Activated CD4-positive, alpha-beta T cell treated with anti-CD3 and anti-CD28 coated beads for 36 hours (primary cell): ENCODE measurements at regions not wholly inside any gene's neighbourhood (a gene's known extent, or its start where the extent isn't known, plus 50 kb on each side); places are given as distances from the start of the nearest gene placed in this dataset.
"Not testable (repeated sequence)": the region's sequence is repeated elsewhere in the genome, so short reads cannot be mapped to it uniquely, and the experiment has no call there.

ENCODE experiments used
- ATAC-seq: fragments of 200-7000 bp; cut with Tn5 transposase; one replicate; pipeline ENCODE4 v1.10.0; 2021; ENCODE audit warnings: mild to moderate bottlenecking, moderate library complexity
- CTCF ChIA-PET: fragments of 350-600 bp; sonication (Branson Sonifier 250); formaldehyde crosslinking; loops from one replicate; lab custom pipeline; 2021; ENCODE audit warnings: antibody characterized with exemption; lab: Charles Lee
- POLR2A ChIA-PET: fragments of 350-600 bp; sonication (Branson Sonifier 250); formaldehyde crosslinking; loops from one replicate; lab custom pipeline; 2021; ENCODE audit warnings: antibody characterized with exemption, inconsistent platforms; lab: Charles Lee
- DNase-seq: peaks from one replicate; pipeline ENCODE4 v3.0.0-alpha.2; 2020
- H3K27ac Mint-ChIP-seq: one replicate; pipeline ENCODE4 v1.8.0; 2021; ENCODE audit warnings: mixed read lengths
- H3K27me3 Mint-ChIP-seq: one replicate; pipeline ENCODE4 v1.8.0; 2021; ENCODE audit warnings: mixed read lengths
- H3K36me3 Mint-ChIP-seq: one replicate; pipeline ENCODE4 v1.8.0; 2021; ENCODE audit warnings: low read depth, mixed read lengths
- H3K4me1 Mint-ChIP-seq: one replicate; pipeline ENCODE4 v1.8.0; 2021; ENCODE audit warnings: mixed read lengths
- H3K4me3 Mint-ChIP-seq: one replicate; pipeline ENCODE4 v1.8.0; 2021; ENCODE audit warnings: mild to moderate bottlenecking, moderate library complexity, mixed read lengths
- H3K9me3 Mint-ChIP-seq: one replicate; pipeline ENCODE4 v1.8.0; 2021; ENCODE audit warnings: low read depth, mixed read lengths
- intact Hi-C, 2 experiments: fragments of 100-400 bp; cut with DNase I in 1 of 2; cut with micrococcal nuclease in 1 of 2; formaldehyde crosslinking; loops; one replicate each; pipeline versions ENCODE4 v1.14.2 to v1.15.1; 2022 to 2024; cut with DNase I, micrococcal nuclease

- H3K27ac Mint-ChIP-seq, POLR2A ChIA-PET, DNase-seq, ATAC-seq, H3K36me3 Mint-ChIP-seq, H3K9me3 Mint-ChIP-seq, H3K27me3 Mint-ChIP-seq, H3K4me3 Mint-ChIP-seq: not testable (repeated sequence)
- H3K4me1 Mint-ChIP-seq: peaks cover 36% of the 10 kb centered on the region
- CTCF ChIA-PET: interaction anchor here (0.6 kb wide), 1 partner anchor 93 kb away, joined by 3 read pairs; no protein-coding TSS in a partner anchor
- intact Hi-C loops: loop anchor here in 1 of 2 experiments (5.0 kb wide), 2 partner anchors 72 to 183 kb away; partner anchors contain the start of gene USP16
These were observed 153.4 kb downstream of the LTN1 start for GRCh38 chr21:28839237-28839636.

GRCh38 chr21:28837426-28837825 is 155.3 kb downstream of the LTN1 start:
- H3K36me3 Mint-ChIP-seq, DNase-seq, H3K9me3 Mint-ChIP-seq, H3K27me3 Mint-ChIP-seq, ATAC-seq, POLR2A ChIA-PET, H3K4me3 Mint-ChIP-seq: not testable (repeated sequence)
- Mint-ChIP-seq H3K4me1 (peaks cover 54% of the 10 kb centered on the region), H3K27ac (peak overlapping the region; percentile 32)
- CTCF ChIA-PET: interaction anchor here (0.6 kb wide), 1 partner anchor 102 kb away, joined by 3 read pairs; no protein-coding TSS in a partner anchor
- intact Hi-C loops: loop anchor here in 1 of 2 experiments (1.0 to 5.0 kb wide), 3 partner anchors 48 to 185 kb away; partner anchors contain the start of gene USP16

- intact Hi-C loops: loop anchor here in 1 of 2 experiments (5.0 kb wide), 2 partner anchors 69 to 186 kb away; partner anchors contain the start of gene USP16
These were observed 156.1 kb downstream of the LTN1 start for GRCh38 chr21:28836588-28836987.

GRCh38 chr21:28834335-28835238 is 158.1 kb downstream of the LTN1 start:
- ChIA-PET CTCF (interaction anchor here (1.1 to 1.4 kb wide), 2 partner anchors 51 to 89 kb away, joined by 4 to 5 read pairs; no protein-coding TSS in a partner anchor), POLR2A (no interaction called here)
- no peaks in the 10 kb centered on the region for H3K9me3 Mint-ChIP-seq
- intact Hi-C loops: loop anchor here in 1 of 2 experiments (5.0 kb wide), 2 partner anchors 67 to 188 kb away; partner anchors contain the start of gene USP16
- H3K27ac Mint-ChIP-seq: peak overlapping the region; percentile 48
- peaks cover 68% of the 10 kb centered on the region for H3K4me1 Mint-ChIP-seq
- H3K27me3 Mint-ChIP-seq: no peaks in the 10 kb centered on the region
- ATAC-seq (no peak), DNase-seq (no peak)
- H3K4me3 Mint-ChIP-seq: no peak overlapping the region
- no peaks in the 10 kb centered on the region for H3K36me3 Mint-ChIP-seq

More at GRCh38 chr21:28836588-28836987, 156.1 kb downstream of the LTN1 start:
- H3K27me3 Mint-ChIP-seq, ATAC-seq, H3K36me3 Mint-ChIP-seq, DNase-seq, H3K9me3 Mint-ChIP-seq, POLR2A ChIA-PET: not testable (repeated sequence)
- H3K4me3 Mint-ChIP-seq: peak overlapping the region; percentile 52
- peaks cover 60% of the 10 kb centered on the region for H3K4me1 Mint-ChIP-seq
- CTCF ChIA-PET: interaction anchor here (0.6 to 1.0 kb wide), 2 partner anchors 16 to 109 kb away, joined by 3 to 4 read pairs; no protein-coding TSS in a partner anchor
- peak overlapping the region; percentile 89 for H3K27ac Mint-ChIP-seq

- no peaks in the 10 kb centered on the region for H3K27me3 Mint-ChIP-seq
- no peaks in the 10 kb centered on the region for H3K36me3 Mint-ChIP-seq
- ChIA-PET POLR2A (no interaction called here), CTCF (interaction anchor here (1.1 to 1.4 kb wide), 2 partner anchors 52 to 88 kb away, joined by 4 to 5 read pairs; no protein-coding TSS in a partner anchor)
- H3K4me1 Mint-ChIP-seq: peaks cover 68% of the 10 kb centered on the region
- DNase-seq: no peak
- no peak for ATAC-seq
- H3K9me3 Mint-ChIP-seq: no peaks in the 10 kb centered on the region
- no peak overlapping the region for H3K27ac Mint-ChIP-seq
- intact Hi-C loops: loop anchor here in 1 of 2 experiments (2.0 kb wide), 1 partner anchor 51 kb away; a partner anchor contains a TSS
- no peak overlapping the region for H3K4me3 Mint-ChIP-seq
These were observed 159.1 kb downstream of the LTN1 start for GRCh38 chr21:28833609-28834008.

- Mint-ChIP-seq H3K4me1 (peaks cover 68% of the 10 kb centered on the region), H3K36me3 (no peaks in the 10 kb centered on the region), H3K9me3 (no peaks in the 10 kb centered on the region), H3K4me3 (no peak overlapping the region), H3K27me3 (no peaks in the 10 kb centered on the region), H3K27ac (no peak overlapping the region)
- ChIA-PET POLR2A (no interaction called here), CTCF (interaction anchor here (1.1 to 1.4 kb wide), 2 partner anchors 53 to 88 kb away, joined by 4 to 5 read pairs; no protein-coding TSS in a partner anchor)
- ATAC-seq (no peak), DNase-seq (no peak)
- intact Hi-C loops: loop anchor here in 1 of 2 experiments (2.0 kb wide), 1 partner anchor 52 kb away; a partner anchor contains a TSS
These were observed 159.5 kb downstream of the LTN1 start for GRCh38 chr21:28833182-28833581.

- intact Hi-C loops: loop anchor here in 1 of 2 experiments (2.0 kb wide), 1 partner anchor 52 kb away; a partner anchor contains a TSS
- DNase-seq: no peak
These were observed 160.0 kb downstream of the LTN1 start for GRCh38 chr21:28832715-28833061.

GRCh38 chr21:28832013-28832714 is 160.5 kb downstream of the LTN1 start:
- no peaks in the 10 kb centered on the region for H3K9me3 Mint-ChIP-seq
- no peaks in the 10 kb centered on the region for H3K36me3 Mint-ChIP-seq
- ChIA-PET CTCF (interaction anchor here (0.7 kb wide), 1 partner anchor 91 kb away, joined by 3 read pairs; no protein-coding TSS in a partner anchor), POLR2A (no interaction called here)
- ATAC-seq: peak; percentile 93
- H3K4me1 Mint-ChIP-seq: peaks cover 65% of the 10 kb centered on the region
- intact Hi-C loops: loop anchor here in 1 of 2 experiments (2.0 kb wide), 1 partner anchor 53 kb away; a partner anchor contains a TSS
- no peak for DNase-seq
- peak overlapping the region; percentile 71 for H3K27ac Mint-ChIP-seq
- H3K4me3 Mint-ChIP-seq: no peak overlapping the region
- no peaks in the 10 kb centered on the region for H3K27me3 Mint-ChIP-seq

More at GRCh38 chr21:28832715-28833061, 160.0 kb downstream of the LTN1 start:
- H3K27ac Mint-ChIP-seq: peak overlapping the region; percentile 8
- peak; percentile 3 for ATAC-seq
- H3K4me3 Mint-ChIP-seq: no peak overlapping the region
- H3K4me1 Mint-ChIP-seq: peaks cover 65% of the 10 kb centered on the region
- H3K36me3 Mint-ChIP-seq: no peaks in the 10 kb centered on the region
- POLR2A ChIA-PET: no interaction called here
- no peaks in the 10 kb centered on the region for H3K27me3 Mint-ChIP-seq
- H3K9me3 Mint-ChIP-seq: no peaks in the 10 kb centered on the region
- CTCF ChIA-PET: no interaction called here

GRCh38 chr21:28828981-28829380 is 163.7 kb downstream of the LTN1 start:
- POLR2A ChIA-PET: no interaction called here

GRCh38 chr21:28828021-28828420 is 164.7 kb downstream of the LTN1 start:
- Mint-ChIP-seq H3K27me3 (no peaks in the 10 kb centered on the region), H3K4me1 (peaks cover 25% of the 10 kb centered on the region), H3K9me3 (no peaks in the 10 kb centered on the region), H3K36me3 (no peaks in the 10 kb centered on the region), H3K27ac (no peak overlapping the region), H3K4me3 (no peak overlapping the region)
- ATAC-seq (no peak), DNase-seq (no peak)
- ChIA-PET POLR2A (interaction anchor here (0.6 kb wide), 1 partner anchor 69 kb away, joined by 3 read pairs; no protein-coding TSS in a partner anchor), CTCF (no interaction called here)
- intact Hi-C loops: no loop called here

More at GRCh38 chr21:28828981-28829380, 163.7 kb downstream of the LTN1 start:
- H3K27ac Mint-ChIP-seq: no peak overlapping the region
- CTCF ChIA-PET: no interaction called here
- peaks cover 35% of the 10 kb centered on the region for H3K4me1 Mint-ChIP-seq
- no peaks in the 10 kb centered on the region for H3K36me3 Mint-ChIP-seq
- ATAC-seq (no peak), DNase-seq (no peak)
- no peaks in the 10 kb centered on the region for H3K9me3 Mint-ChIP-seq
- intact Hi-C loops: no loop called here
- no peak overlapping the region for H3K4me3 Mint-ChIP-seq
- no peaks in the 10 kb centered on the region for H3K27me3 Mint-ChIP-seq

GRCh38 chr21:28827422-28827821 is 165.3 kb downstream of the LTN1 start:
- DNase-seq (no peak), ATAC-seq (no peak)
- ChIA-PET POLR2A (no interaction called here), CTCF (no interaction called here)
- Mint-ChIP-seq H3K4me3 (no peak overlapping the region), H3K36me3 (no peaks in the 10 kb centered on the region), H3K9me3 (no peaks in the 10 kb centered on the region), H3K27me3 (no peaks in the 10 kb centered on the region), H3K27ac (no peak overlapping the region), H3K4me1 (peaks cover 19% of the 10 kb centered on the region)
- intact Hi-C loops: no loop called here
